SK-N-SH (cell line): ENCODE measurements at regions not wholly inside any gene's neighbourhood (a gene's known extent, or its start where the extent isn't known, plus 50 kb on each side); places are given as distances from the start of the nearest gene placed in this dataset.

ENCODE experiments used
- CTCF ChIA-PET: fragments of 300-600, 350-600 bp; formaldehyde crosslinking; extraction: SDS; loops from one replicate; lab custom pipeline; 2021; lab: Yijun Ruan, JAX
- POLR2A ChIA-PET: fragments of 350-600 bp; sonication (Branson Sonifier 250); formaldehyde crosslinking; extraction: SDS; loops from one replicate; lab custom pipeline; 2020; ENCODE audit warnings: antibody characterized with exemption, inconsistent platforms; lab: Yijun Ruan, JAX
- DNase-seq: peaks from one replicate; pipeline ENCODE4 v3.0.0; 2012
- H2AFZ ChIP-seq: fragments of 200-600 bp; sonication (generic); 2 replicates; pipeline ENCODE4 v1.8.1; 2016; ENCODE audit warnings: antibody characterized with exemption, mild to moderate bottlenecking, low read depth
- H3F3A ChIP-seq: fragments of 200-600 bp; sonication (generic); replicated peaks from 2 replicates; pipeline ENCODE3; 2016; ENCODE audit warnings: antibody characterized with exemption, mild to moderate bottlenecking; ENCODE audit not compliant: insufficient read depth
- H3K27ac ChIP-seq, 2 experiments: fragments of 200-500 bp in 1 of 2; fragments of 200-600 bp in 1 of 2; sonication (Bioruptor generic) in 1 of 2; sonication (generic), shearing (Covaris generic) in 1 of 2; 2 replicates each; pipeline versions ENCODE4 v1.5.1 to v1.6.1; 2014 to 2016; ENCODE audit warnings: low read depth in 2 of 2, inconsistent platforms in 1 of 2, low read length in 1 of 2, mild to moderate bottlenecking in 1 of 2, mixed read lengths in 1 of 2
- H3K27me3 ChIP-seq: fragments of 200-600 bp; sonication (generic), shearing (Covaris generic); 2 replicates; pipeline ENCODE4 v1.6.1; 2016; ENCODE audit warnings: mixed run types; ENCODE audit not compliant: insufficient read depth
- H3K36me3 ChIP-seq, 2 experiments: fragments of 200-500 bp in 1 of 2; fragments of 200-600 bp in 1 of 2; sonication (Bioruptor generic) in 1 of 2; sonication (generic) in 1 of 2; replicated peaks in 1 of 2; 2 replicates each; pipeline versions ENCODE3 to v1.5.1; 2014 to 2016; ENCODE audit warnings: low read length in 1 of 2, mild to moderate bottlenecking in 1 of 2; ENCODE audit not compliant: insufficient read depth in 2 of 2, control insufficient read depth in 1 of 2
- H3K4me1 ChIP-seq, 2 experiments: fragments of 200-500 bp in 1 of 2; fragments of 200-600 bp in 1 of 2; sonication (Bioruptor generic) in 1 of 2; sonication (generic), shearing (Covaris generic) in 1 of 2; 2 replicates each; pipeline versions ENCODE4 v1.5.1 to v1.6.1; 2014 to 2016; ENCODE audit warnings: low read depth in 1 of 2, low read length in 1 of 2, mixed run types in 1 of 2; ENCODE audit not compliant: insufficient read depth in 2 of 2, control insufficient read depth in 1 of 2
- H3K4me2 ChIP-seq: fragments of 200-600 bp; sonication (generic), shearing (Covaris generic); 2 replicates; pipeline ENCODE4 v1.6.1; 2017; ENCODE audit warnings: mixed run types
- H3K4me3 ChIP-seq, 2 experiments: fragments of 200-500 bp in 1 of 2; fragments of 200-600 bp in 1 of 2; sonication (Bioruptor generic) in 1 of 2; sonication (generic), shearing (Covaris generic) in 1 of 2; 2 replicates each; pipeline versions ENCODE4 v1.5.1 to v1.8.1; 2014 to 2016; ENCODE audit warnings: low read depth in 2 of 2, inconsistent platforms in 1 of 2, low read length in 1 of 2, mild to moderate bottlenecking in 1 of 2, mixed read lengths in 1 of 2, moderate library complexity in 1 of 2
- H3K79me2 ChIP-seq: fragments of 200-600 bp; sonication (generic); 2 replicates; pipeline ENCODE4 v1.8.1; 2017; ENCODE audit warnings: mild to moderate bottlenecking; ENCODE audit not compliant: insufficient read depth
- H3K9ac ChIP-seq: fragments of 200-600 bp; sonication (generic); 2 replicates; pipeline ENCODE4 v1.6.1; 2017; ENCODE audit warnings: mixed run types
- H3K9me2 ChIP-seq: fragments of 200-600 bp; sonication (generic); 2 replicates; pipeline ENCODE4 v1.6.1; 2017; ENCODE audit warnings: mixed run types
- H3K9me3 ChIP-seq: fragments of 200-600 bp; sonication (generic); 2 replicates; pipeline ENCODE4 v1.6.1; 2017; ENCODE audit warnings: mixed run types, mild to moderate bottlenecking, moderate library complexity
- H4K20me1 ChIP-seq: fragments of 200-600 bp; sonication (generic); 2 replicates; pipeline ENCODE4 v1.6.1; 2017; ENCODE audit warnings: mild to moderate bottlenecking, mixed run types; ENCODE audit not compliant: insufficient read depth
- ELF1 ChIP-seq: IDR thresholded peaks from 2 replicates; pipeline ENCODE4 v1.4.0; 2012
- EP300 ChIP-seq, 2 experiments: IDR thresholded peaks; 2 replicates each; pipeline versions ENCODE4 v1.4.0 to v1.6.1; 2012; ENCODE audit warnings: borderline replicate concordance in 1 of 2, low read depth in 1 of 2, low read length in 1 of 2
- FOSL2 ChIP-seq: IDR thresholded peaks from 2 replicates; pipeline ENCODE4 v1.4.0; 2012; ENCODE audit warnings: low read depth, mild to moderate bottlenecking, moderate library complexity, borderline replicate concordance
- FOXM1 ChIP-seq: IDR thresholded peaks from 2 replicates; pipeline ENCODE4 v1.4.0; 2012; ENCODE audit warnings: low read depth, mild to moderate bottlenecking
- GABPA ChIP-seq: IDR thresholded peaks from 2 replicates; pipeline ENCODE4 v1.4.0; 2012; ENCODE audit warnings: low read depth, mild to moderate bottlenecking
- GATA2 ChIP-seq: sonication (generic); formaldehyde crosslinking; IDR thresholded peaks from 2 replicates; pipeline ENCODE4 v1.5.0; 2020; ENCODE audit warnings: mild to moderate bottlenecking, missing genetic modification reagents
- JUND ChIP-seq: IDR thresholded peaks from 2 replicates; pipeline ENCODE4 v1.4.0; 2012
- PBX3 ChIP-seq: IDR thresholded peaks from 2 replicates; pipeline ENCODE4; 2012
- SIN3A ChIP-seq: IDR thresholded peaks from 2 replicates; pipeline ENCODE4 v1.6.1; 2012; ENCODE audit warnings: low read depth, mild to moderate bottlenecking, low read length, moderate library complexity, borderline replicate concordance
- USF1 ChIP-seq: IDR thresholded peaks from 2 replicates; pipeline ENCODE4 v1.4.0; 2012; ENCODE audit warnings: low read depth, borderline replicate concordance
- YY1 ChIP-seq: IDR thresholded peaks from 2 replicates; pipeline ENCODE4 v1.4.0; 2012; ENCODE audit warnings: low read depth, mild to moderate bottlenecking
- WGBS: methylation state at CpG from one replicate; pipeline ENCODE4 v1.1.6; 2017; ENCODE audit warnings: low lambda C conversion rate; 5-methylcytosine and 5-hydroxymethylcytosine counted together
- TF ChIP-seq, protein P1 (sequence below): fragments of 200-600 bp; sonication (generic); IDR thresholded peaks from 2 replicates; pipeline ENCODE4 v1.6.1; 2017; ENCODE audit warnings: antibody characterized with exemption, mild to moderate bottlenecking, moderate library complexity
- TF ChIP-seq, protein P2 (sequence below): IDR thresholded peaks from 2 replicates; pipeline ENCODE4 v1.6.1; 2012; ENCODE audit warnings: mild to moderate bottlenecking, low read depth, low read length, moderate library complexity

- H3K79me2 ChIP-seq, result no peaks in the 10 kb centered on the region
- no peak overlapping the region for H3K4me2 ChIP-seq
- no peaks in the 10 kb centered on the region for H3K9me3 ChIP-seq
- no peak for DNase-seq
- H3K27me3 ChIP-seq, result peaks cover 39% of the 10 kb centered on the region; the same call in 1 of the 2 replicates
- no peaks in the 10 kb centered on the region for H4K20me1 ChIP-seq
- no peaks in the 10 kb centered on the region for H3K9me2 ChIP-seq
- no peak overlapping the region for H3K4me3 ChIP-seq
- H3K4me1 ChIP-seq, result no peaks in the 10 kb centered on the region
- no peaks in the 10 kb centered on the region for H3K36me3 ChIP-seq
- H3K9ac ChIP-seq, result no peak overlapping the region
- no peaks in the 10 kb centered on the region for H3F3A ChIP-seq
- WGBS, result 15% methylated on average over 3 of the region's 3 CpGs
- ChIA-PET POLR2A (no interaction called here), CTCF (no interaction called here)
- TF ChIP-seq FOSL2 (no peak), PBX3 (no peak), EP300 (IDR thresholded peaks at IDR 0.05; ENCODE audit: borderline replicate concordance in 1 of 2, low read depth in 1 of 2, low read length in 1 of 2) (no peak), USF1 (no peak), SIN3A (no peak), JUND (no peak), YY1 (no peak), GATA2 (no peak), GABPA (no peak), ELF1 (no peak), FOXM1 (no peak)
- TF ChIP-seq, protein P1, sequence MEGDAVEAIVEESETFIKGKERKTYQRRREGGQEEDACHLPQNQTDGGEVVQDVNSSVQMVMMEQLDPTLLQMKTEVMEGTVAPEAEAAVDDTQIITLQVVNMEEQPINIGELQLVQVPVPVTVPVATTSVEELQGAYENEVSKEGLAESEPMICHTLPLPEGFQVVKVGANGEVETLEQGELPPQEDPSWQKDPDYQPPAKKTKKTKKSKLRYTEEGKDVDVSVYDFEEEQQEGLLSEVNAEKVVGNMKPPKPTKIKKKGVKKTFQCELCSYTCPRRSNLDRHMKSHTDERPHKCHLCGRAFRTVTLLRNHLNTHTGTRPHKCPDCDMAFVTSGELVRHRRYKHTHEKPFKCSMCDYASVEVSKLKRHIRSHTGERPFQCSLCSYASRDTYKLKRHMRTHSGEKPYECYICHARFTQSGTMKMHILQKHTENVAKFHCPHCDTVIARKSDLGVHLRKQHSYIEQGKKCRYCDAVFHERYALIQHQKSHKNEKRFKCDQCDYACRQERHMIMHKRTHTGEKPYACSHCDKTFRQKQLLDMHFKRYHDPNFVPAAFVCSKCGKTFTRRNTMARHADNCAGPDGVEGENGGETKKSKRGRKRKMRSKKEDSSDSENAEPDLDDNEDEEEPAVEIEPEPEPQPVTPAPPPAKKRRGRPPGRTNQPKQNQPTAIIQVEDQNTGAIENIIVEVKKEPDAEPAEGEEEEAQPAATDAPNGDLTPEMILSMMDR, result no peak
- TF ChIP-seq, protein P2, sequence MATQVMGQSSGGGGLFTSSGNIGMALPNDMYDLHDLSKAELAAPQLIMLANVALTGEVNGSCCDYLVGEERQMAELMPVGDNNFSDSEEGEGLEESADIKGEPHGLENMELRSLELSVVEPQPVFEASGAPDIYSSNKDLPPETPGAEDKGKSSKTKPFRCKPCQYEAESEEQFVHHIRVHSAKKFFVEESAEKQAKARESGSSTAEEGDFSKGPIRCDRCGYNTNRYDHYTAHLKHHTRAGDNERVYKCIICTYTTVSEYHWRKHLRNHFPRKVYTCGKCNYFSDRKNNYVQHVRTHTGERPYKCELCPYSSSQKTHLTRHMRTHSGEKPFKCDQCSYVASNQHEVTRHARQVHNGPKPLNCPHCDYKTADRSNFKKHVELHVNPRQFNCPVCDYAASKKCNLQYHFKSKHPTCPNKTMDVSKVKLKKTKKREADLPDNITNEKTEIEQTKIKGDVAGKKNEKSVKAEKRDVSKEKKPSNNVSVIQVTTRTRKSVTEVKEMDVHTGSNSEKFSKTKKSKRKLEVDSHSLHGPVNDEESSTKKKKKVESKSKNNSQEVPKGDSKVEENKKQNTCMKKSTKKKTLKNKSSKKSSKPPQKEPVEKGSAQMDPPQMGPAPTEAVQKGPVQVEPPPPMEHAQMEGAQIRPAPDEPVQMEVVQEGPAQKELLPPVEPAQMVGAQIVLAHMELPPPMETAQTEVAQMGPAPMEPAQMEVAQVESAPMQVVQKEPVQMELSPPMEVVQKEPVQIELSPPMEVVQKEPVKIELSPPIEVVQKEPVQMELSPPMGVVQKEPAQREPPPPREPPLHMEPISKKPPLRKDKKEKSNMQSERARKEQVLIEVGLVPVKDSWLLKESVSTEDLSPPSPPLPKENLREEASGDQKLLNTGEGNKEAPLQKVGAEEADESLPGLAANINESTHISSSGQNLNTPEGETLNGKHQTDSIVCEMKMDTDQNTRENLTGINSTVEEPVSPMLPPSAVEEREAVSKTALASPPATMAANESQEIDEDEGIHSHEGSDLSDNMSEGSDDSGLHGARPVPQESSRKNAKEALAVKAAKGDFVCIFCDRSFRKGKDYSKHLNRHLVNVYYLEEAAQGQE, result no peak
- H2AFZ ChIP-seq, result no peak overlapping the region
- no peak overlapping the region for H3K27ac ChIP-seq
Measured at GRCh38 chr20:56698297-56698696, 69.2 kb downstream of the TFAP2C start.
